GM06990 (cell line): ENCODE measurements at regions not wholly inside any gene's neighbourhood (a gene's known extent, or its start where the extent isn't known, plus 50 kb on each side); places are given as distances from the start of the nearest gene placed in this dataset.

Experiments used
- DNase-seq: peaks from one replicate; pipeline ENCODE4 v3.0.0-alpha.2; 2011; ENCODE audit not compliant: insufficient read length; ENCODE audit errors: extremely low read depth
- H3K27me3 ChIP-seq: replicated peaks from 2 replicates; pipeline ENCODE4 v1.6.0; 2011; ENCODE audit warnings: low read length; ENCODE audit not compliant: control insufficient read depth, insufficient read depth
- H3K36me3 ChIP-seq: 2 replicates; pipeline ENCODE4 v1.5.1; 2011; ENCODE audit warnings: low read length; ENCODE audit not compliant: control insufficient read depth, insufficient read depth
- H3K4me3 ChIP-seq: replicated peaks from 2 replicates; pipeline ENCODE4 v1.5.1; 2011; ENCODE audit warnings: low read depth, mild to moderate bottlenecking, control low read depth, low read length
- TF ChIP-seq, protein P1 (sequence below): IDR thresholded peaks from 2 replicates; pipeline ENCODE4 v1.5.1; 2011; ENCODE audit warnings: low read length, control low read depth, mild to moderate bottlenecking, inconsistent platforms; ENCODE audit not compliant: insufficient read depth, poor library complexity, severe bottlenecking

DNA sequence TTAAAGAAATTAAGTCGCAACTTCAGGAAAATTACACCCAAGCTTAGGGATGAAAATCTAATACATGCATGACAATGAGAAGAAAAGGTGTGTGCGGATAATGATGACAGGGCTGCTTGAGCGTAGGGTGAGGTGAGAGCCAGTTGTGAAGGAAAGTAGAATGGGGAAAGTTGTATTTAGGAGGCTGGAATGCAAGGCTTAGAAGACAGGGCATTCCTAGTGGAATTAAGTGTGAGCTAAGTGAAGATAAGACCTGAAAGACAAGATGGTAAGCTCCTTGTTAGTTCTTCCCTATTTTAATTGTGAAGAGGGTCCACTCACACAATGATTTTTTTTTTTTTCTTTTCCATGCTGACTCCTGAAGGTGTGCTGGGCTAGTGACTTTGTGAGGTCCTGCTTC lies 519.5 kb upstream of the SALL1 start:
- H3K27me3 ChIP-seq: no peaks in the 10 kb centered on the region
- TF ChIP-seq, protein P1, sequence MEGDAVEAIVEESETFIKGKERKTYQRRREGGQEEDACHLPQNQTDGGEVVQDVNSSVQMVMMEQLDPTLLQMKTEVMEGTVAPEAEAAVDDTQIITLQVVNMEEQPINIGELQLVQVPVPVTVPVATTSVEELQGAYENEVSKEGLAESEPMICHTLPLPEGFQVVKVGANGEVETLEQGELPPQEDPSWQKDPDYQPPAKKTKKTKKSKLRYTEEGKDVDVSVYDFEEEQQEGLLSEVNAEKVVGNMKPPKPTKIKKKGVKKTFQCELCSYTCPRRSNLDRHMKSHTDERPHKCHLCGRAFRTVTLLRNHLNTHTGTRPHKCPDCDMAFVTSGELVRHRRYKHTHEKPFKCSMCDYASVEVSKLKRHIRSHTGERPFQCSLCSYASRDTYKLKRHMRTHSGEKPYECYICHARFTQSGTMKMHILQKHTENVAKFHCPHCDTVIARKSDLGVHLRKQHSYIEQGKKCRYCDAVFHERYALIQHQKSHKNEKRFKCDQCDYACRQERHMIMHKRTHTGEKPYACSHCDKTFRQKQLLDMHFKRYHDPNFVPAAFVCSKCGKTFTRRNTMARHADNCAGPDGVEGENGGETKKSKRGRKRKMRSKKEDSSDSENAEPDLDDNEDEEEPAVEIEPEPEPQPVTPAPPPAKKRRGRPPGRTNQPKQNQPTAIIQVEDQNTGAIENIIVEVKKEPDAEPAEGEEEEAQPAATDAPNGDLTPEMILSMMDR: no peak
- DNase-seq: no peak
- H3K4me3 ChIP-seq: no peak overlapping the region
- H3K36me3 ChIP-seq: no peaks in the 10 kb centered on the region

DNA sequence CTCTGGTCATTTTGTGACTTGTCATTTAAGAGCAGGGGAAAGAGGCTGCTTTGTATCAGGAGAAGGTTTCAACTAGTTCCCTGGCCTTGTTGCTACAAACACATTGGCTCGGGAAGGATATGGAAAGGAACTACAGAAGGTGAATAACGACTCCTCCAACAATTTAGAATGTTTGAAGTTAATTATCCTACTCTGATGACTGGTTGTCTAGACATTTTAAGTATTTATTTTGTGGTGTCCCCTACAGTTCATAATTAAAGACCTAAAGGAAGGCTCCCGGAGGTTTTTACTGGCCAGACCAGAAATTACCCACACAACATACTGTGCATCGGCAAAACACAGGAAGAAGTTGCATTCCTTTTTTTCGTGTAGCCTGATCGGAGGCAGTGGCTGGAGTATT lies 515.8 kb upstream of the SALL1 start:
- no peak for DNase-seq
- Histone ChIP-seq H3K27me3 (no peaks in the 10 kb centered on the region), H3K4me3 (no peak overlapping the region), H3K36me3 (no peaks in the 10 kb centered on the region)
- TF ChIP-seq, protein P1: no peak

DNA sequence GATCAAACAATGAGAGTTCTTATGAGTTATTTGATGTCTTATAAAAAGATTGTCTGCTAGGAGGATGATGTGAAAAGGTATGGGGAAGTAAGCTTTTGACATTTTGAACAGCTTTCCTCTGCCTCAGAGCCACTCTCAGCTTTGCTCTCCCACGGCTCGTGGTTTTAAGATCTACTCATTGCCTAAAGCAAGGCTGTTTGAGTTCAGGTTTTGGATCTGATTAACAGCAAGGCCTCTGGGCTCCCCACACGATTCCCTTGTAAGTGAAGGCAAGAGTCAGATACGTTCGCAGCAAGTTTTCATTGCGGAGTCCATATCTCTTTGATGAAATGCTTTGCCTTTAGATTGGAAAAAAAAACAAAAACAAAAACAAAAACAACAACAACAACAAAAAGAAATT lies 515.0 kb upstream of the SALL1 start:
- TF ChIP-seq, protein P1: no peak
- no peak for DNase-seq
- H3K4me3 ChIP-seq: no peak overlapping the region
- H3K36me3 ChIP-seq: no peaks in the 10 kb centered on the region
- no peaks in the 10 kb centered on the region for H3K27me3 ChIP-seq

- TF ChIP-seq, protein P1: no peak
- DNase-seq: no peak
- Histone ChIP-seq H3K27me3 (no peaks in the 10 kb centered on the region), H3K36me3 (no peaks in the 10 kb centered on the region), H3K4me3 (no peak overlapping the region)
Observed at GRCh38 chr16:51665436-51665998, 514.4 kb upstream of the SALL1 start.

DNA sequence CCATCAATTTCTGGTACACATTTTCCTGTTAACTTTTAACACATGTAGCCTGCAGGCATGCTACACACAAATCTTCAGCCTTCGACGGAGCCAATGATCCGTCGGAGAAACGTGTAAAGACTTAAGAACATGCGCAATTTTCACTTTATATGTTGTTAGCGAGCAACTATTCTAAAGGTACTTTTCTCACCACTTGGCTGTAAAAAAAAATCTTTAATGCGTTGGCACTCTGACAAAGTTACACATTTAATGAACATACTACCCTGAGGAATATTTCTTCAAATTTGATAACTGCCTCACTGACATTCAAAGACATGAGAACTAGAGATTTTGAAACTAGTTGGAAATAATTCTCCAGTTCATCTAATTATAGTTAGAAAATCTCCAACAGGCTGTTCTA lies 507.5 kb upstream of the SALL1 start:
- Histone ChIP-seq H3K36me3 (no peaks in the 10 kb centered on the region), H3K4me3 (no peak overlapping the region), H3K27me3 (no peaks in the 10 kb centered on the region)
- TF ChIP-seq, protein P1: no peak
- no peak for DNase-seq

- Histone ChIP-seq H3K27me3 (no peaks in the 10 kb centered on the region), H3K4me3 (no peak overlapping the region), H3K36me3 (no peaks in the 10 kb centered on the region)
- no peak for DNase-seq
- TF ChIP-seq, protein P1: no peak
Observed at GRCh38 chr16:51657848-51658247, 506.8 kb upstream of the SALL1 start.
